ENCODE measurements at regions not wholly inside any gene's neighbourhood (a gene's known extent, or its start where the extent isn't known, plus 50 kb on each side); places are given as distances from the start of the nearest gene placed in this dataset.

DNA sequence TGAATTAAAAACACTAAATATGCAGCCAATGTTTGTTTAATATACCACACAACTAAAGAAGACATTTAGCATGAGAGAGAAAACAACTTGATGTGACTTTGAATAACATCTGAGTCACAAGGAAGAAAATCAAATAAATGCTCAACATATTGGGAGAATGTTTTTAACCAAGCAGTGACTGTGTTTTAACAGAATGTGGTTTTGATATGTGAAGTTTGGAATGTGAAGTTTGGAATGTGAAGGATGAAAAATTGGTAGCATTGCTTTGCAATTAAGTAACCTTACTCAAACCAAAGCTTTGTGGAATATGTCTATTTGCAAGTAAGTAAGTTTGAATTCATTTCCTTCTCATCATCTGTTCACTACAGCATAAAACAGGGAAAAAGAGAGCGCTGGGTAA, 128.2 kb upstream of the DNAJC10 start:
- no peak for ATAC-seq (ENCODE audit: insufficient read depth, low read depth)
- Histone ChIP-seq H3K4me2 (ENCODE audit: insufficient read depth, low read length) (no peak overlapping the region), H3K9ac (ENCODE audit: low read depth, low read length) (no peak overlapping the region), H3K36me3 (ENCODE audit: insufficient read depth, low read length) (no peaks in the 10 kb centered on the region), H3K4me3 (ENCODE audit: low read depth in 1 of 2, low read length in 2 of 2) (no peak overlapping the region), H2AFZ (ENCODE audit: low read depth, low read length) (no peak overlapping the region), H4K20me1 (ENCODE audit: insufficient read depth, low read length) (no peaks in the 10 kb centered on the region), H3K9me3 (ENCODE audit: insufficient read depth, low read length, severe bottlenecking) (no peaks in the 10 kb centered on the region), H3K27me3 (ENCODE audit: insufficient read depth, low read length, poor library complexity) (peaks cover 6% of the 10 kb centered on the region), H3K4me1 (ENCODE audit: insufficient read depth, low read length) (no peaks in the 10 kb centered on the region), H3K27ac (ENCODE audit: low read length) (no peak overlapping the region), H3K79me2 (ENCODE audit: insufficient read depth, low read length) (no peaks in the 10 kb centered on the region)
- TF ChIP-seq CTCF (IDR thresholded peaks at IDR 0.05; ENCODE audit: borderline replicate concordance, extremely low read depth, low read length, poor library complexity, severe bottlenecking) (no peak), EZH2 (IDR thresholded peaks at IDR 0.05; ENCODE audit: borderline replicate concordance, low read depth, low read length, severe bottlenecking) (no peak)
- DNase-seq = no peak

DNA sequence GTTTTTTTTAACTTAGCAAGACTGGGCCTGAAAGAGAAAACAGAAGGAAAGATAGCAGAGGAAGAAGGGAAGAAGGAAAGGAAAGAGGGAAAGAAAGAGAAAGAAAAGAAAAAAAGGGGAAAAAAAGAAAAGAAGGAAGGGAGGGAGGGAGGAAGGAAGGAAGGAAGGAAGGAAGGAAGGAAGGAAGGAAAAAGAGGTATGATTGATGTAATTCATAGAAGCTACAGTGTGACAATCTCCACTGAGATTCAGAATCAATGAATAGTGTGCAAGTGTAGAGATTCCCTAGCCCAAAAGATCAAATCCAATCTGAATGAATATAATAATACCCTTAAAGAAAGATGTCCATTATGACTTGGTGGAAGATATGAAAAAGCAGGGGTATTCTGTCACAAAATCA, 126.9 kb upstream of the DNAJC10 start:
- no peak for DNase-seq
- Histone ChIP-seq H3K4me1 (ENCODE audit: insufficient read depth, low read length) (no peaks in the 10 kb centered on the region), H2AFZ (ENCODE audit: low read depth, low read length) (no peak overlapping the region), H4K20me1 (ENCODE audit: insufficient read depth, low read length) (no peaks in the 10 kb centered on the region), H3K9me3 (ENCODE audit: insufficient read depth, low read length, severe bottlenecking) (no peaks in the 10 kb centered on the region), H3K27ac (ENCODE audit: low read length) (no peak overlapping the region), H3K79me2 (ENCODE audit: insufficient read depth, low read length) (no peaks in the 10 kb centered on the region), H3K4me3 (ENCODE audit: low read depth in 1 of 2, low read length in 2 of 2) (no peak overlapping the region), H3K4me2 (ENCODE audit: insufficient read depth, low read length) (no peak overlapping the region), H3K36me3 (ENCODE audit: insufficient read depth, low read length) (no peaks in the 10 kb centered on the region), H3K27me3 (ENCODE audit: insufficient read depth, low read length, poor library complexity) (peaks cover 6% of the 10 kb centered on the region), H3K9ac (ENCODE audit: low read depth, low read length) (no peak overlapping the region)
- ATAC-seq (ENCODE audit: insufficient read depth, low read depth) = no peak
- TF ChIP-seq CTCF (IDR thresholded peaks at IDR 0.05; ENCODE audit: borderline replicate concordance, extremely low read depth, low read length, poor library complexity, severe bottlenecking) (no peak), EZH2 (IDR thresholded peaks at IDR 0.05; ENCODE audit: borderline replicate concordance, low read depth, low read length, severe bottlenecking) (no peak)

DNA sequence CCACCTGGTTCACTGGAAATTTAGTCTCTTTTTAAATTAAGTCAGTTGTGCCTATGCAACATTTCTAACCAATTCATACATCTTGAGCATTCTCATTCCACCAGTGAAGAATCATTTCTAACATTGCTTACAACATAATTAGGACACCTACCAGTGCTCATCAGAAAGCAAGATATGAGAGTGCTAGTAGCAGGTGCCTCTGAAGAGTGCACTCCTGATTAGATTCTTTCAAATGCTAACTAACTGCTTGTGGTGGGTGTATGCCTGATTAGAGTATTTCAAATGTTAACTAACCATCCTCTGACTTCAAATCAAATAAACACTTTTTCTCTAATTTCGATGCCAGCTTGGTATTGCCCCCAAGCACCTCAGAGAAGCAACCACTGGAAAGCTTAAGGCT, 124.3 kb upstream of the DNAJC10 start:
- Histone ChIP-seq H2AFZ (ENCODE audit: low read depth, low read length) (no peak overlapping the region), H3K9ac (ENCODE audit: low read depth, low read length) (no peak overlapping the region), H3K4me2 (ENCODE audit: insufficient read depth, low read length) (no peak overlapping the region), H4K20me1 (ENCODE audit: insufficient read depth, low read length) (no peaks in the 10 kb centered on the region; the same call in 1 of the 2 replicates), H3K4me1 (ENCODE audit: insufficient read depth, low read length) (no peaks in the 10 kb centered on the region), H3K9me3 (ENCODE audit: insufficient read depth, low read length, severe bottlenecking) (no peaks in the 10 kb centered on the region), H3K79me2 (ENCODE audit: insufficient read depth, low read length) (no peaks in the 10 kb centered on the region), H3K27me3 (ENCODE audit: insufficient read depth, low read length, poor library complexity) (peaks cover 7% of the 10 kb centered on the region), H3K36me3 (ENCODE audit: insufficient read depth, low read length) (no peaks in the 10 kb centered on the region), H3K4me3 (ENCODE audit: low read depth in 1 of 2, low read length in 2 of 2) (no peak overlapping the region), H3K27ac (ENCODE audit: low read length) (no peak overlapping the region)
- TF ChIP-seq EZH2 (IDR thresholded peaks at IDR 0.05; ENCODE audit: borderline replicate concordance, low read depth, low read length, severe bottlenecking) = no peak
- no peak for TF ChIP-seq CTCF (IDR thresholded peaks at IDR 0.05; ENCODE audit: borderline replicate concordance, extremely low read depth, low read length, poor library complexity, severe bottlenecking)
- ATAC-seq (ENCODE audit: insufficient read depth, low read depth) (no peak), DNase-seq (no peak)

Data from DND-41 (cell line).